HG03103 (cell line): ENCODE measurements at regions not wholly inside any gene's neighbourhood (a gene's known extent, or its start where the extent isn't known, plus 50 kb on each side); places are given as distances from the start of the nearest gene placed in this dataset.

Experiments used
- ATAC-seq: cut with Tn5 transposase; IDR thresholded peaks from one replicate; pipeline ENCODE4 v1.9.1; 2021; ENCODE audit warnings: low read depth; ENCODE audit not compliant: unreplicated experiment

DNA sequence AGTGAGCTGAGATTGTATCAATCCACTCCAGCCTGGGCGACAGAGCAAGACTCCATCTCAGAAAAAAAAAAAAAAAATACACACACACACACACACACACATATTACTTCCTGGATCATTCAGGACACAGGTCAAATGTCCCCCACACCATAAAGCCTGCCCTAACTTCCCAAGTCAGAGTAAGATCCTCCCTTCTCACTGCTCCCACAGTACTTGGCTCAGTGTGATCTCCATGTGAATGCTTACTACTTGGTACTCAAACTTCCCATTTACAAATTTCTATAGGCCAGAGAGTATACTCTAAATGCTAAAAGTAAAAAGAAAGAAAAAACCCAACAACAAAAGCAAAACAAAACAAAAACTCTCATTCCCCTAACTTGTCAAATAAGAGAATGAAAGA is 386.8 kb downstream of the SLITRK6 start:
- ATAC-seq, result no peak

DNA sequence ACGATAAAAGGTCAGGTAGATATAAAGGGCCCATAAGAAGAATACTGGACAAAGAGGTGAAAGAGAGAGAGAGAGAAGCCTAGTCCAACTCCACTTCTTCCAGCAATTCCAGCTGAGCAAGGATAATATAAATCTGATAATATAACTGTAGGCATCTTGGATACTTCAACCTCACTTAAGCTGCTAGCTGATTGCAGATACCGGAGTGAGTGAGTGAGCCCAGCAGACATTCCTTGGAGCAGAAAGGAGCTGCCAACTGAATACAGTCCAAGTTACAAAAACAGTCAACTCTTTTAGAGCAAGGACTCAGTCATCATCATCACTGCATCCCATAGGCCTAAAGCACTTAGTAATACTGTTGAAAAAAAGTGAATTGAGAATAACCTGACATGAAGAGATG is 387.6 kb downstream of the SLITRK6 start:
- no peak for ATAC-seq

DNA sequence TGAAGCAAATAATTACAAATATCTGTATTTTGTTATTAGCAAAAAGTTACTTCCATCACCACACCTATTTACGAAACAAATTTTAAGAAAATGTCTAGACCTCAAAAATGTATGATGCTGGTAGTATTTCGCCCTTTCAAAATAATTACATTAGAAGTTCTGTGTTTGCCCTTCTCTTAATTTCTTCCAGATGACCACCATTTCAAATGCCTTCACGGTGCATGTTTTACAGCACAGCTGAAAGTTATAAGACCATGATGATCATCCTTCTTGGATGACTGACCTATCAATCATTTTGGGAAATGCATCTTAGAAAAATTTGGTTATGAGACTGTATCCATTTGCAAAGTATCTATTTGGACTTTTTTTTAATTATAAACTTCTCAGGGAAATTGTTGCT is 390.8 kb downstream of the SLITRK6 start:
- ATAC-seq, result no peak

DNA sequence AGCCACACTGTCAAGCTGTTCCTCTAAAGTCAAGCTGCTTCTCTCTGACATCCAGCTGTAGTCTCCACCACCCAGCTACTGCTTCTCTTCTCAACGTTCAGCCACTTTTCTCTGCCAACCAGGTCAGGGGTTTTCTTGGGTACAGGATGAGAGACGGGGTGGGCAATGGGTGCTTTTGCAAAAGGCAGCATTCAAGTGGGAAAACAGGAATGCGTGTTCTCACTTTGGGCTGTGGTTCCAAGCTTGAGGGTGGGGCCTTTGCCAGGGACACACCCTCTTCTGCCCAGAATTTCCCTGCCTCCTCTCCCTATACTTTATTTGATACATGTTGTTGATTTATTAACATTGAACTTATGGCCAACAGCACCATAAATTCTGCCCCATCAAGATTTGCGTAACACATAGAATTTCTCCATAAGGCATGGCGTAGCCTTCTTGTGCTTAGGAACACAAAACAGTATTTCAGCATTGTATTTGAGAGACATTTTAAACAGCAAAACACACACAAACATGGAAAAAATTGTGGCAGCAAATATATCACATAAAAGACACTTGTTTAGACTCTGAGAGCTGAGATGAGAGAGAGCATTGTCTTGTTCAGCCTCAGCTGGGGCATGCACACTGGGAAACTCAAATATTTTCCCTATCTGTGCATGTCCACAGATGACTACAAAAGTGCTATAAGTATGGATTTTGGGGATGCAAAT is 392.8 kb downstream of the SLITRK6 start:
- no peak for ATAC-seq

DNA sequence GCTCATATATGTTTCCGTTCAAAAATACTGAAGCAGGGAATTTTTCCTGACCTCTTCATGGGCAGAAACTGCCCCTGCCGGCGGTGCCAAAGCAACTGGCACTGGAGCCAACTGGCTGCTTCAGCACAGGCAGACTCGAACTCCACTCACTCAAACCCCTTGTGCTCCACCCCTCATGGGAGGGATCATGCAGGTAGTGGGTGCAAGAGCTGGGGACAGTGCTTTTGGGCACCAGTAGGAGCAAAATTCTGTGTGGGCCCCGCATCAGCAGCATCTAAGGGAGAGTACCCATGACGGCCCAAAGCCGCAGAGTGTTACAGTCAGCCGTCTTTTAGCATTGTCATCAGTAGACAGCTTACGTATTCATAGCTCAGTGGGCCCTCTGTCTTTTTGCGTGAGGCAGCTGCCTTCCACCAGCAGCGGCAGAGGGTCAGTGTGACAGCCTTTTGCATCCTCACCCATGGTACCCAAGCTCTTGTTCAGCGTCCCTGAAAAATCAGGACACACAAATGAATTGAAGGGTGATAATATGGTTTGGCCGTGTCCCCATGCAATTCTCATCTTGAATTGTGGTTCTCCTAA is 393.8 kb downstream of the SLITRK6 start:
- no peak for ATAC-seq

DNA sequence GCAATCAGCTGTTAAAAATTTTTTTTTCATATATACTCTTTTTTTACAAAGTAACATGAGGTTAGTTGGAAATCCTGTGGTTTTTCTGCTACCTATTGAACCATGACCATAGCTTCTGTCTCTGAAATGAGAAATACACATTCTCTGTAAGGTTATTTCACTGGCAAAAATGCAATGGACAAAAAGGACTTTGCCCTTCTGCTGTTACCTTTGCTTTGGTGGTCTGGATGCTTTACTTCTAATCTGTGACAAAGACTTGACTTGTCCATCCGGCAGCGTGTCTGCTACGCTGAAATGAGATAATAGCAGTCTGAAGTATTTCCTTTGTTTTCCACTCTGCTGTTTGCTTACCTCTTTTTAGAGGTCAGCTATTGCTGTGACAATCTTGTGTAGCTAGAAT is 412.8 kb downstream of the SLITRK6 start:
- no peak for ATAC-seq

DNA sequence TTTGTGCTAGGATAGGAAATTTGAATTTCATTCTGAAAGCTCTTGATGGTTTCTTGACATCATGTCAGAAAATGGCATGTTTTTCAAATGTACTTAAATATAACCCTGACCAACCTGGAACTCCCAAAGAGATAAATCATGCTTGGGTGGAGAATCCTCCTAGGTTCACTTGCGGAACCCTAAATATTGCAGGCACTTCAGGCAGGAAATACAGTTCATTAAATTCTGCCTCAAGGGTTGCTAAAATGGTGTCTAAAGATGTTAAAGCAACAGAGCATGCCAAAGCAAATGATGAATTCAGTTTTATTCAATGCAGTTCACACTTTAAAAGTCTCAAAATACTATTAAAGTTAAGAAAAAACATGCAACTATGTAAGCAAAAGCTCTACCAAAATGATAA is 415.9 kb downstream of the SLITRK6 start:
- ATAC-seq, result no peak

DNA sequence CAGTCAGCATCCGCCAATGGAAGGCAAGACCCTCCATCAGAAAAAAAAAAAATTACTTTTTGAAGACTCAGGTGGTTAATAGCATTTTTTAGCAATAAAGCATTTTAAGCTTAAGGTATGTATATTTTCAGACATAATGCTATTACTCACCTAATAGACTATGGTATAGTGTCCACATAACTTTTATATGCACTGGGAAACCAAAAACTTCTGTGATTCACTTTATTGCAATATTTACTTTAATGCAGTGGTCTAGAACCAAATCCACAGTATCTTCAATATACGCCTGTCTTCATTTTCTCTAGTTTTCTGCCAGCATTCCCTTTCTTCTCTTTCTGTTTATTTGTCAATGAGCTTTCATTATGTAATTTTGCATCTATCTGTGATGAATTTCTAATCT is 418.1 kb downstream of the SLITRK6 start:
- no peak for ATAC-seq

DNA sequence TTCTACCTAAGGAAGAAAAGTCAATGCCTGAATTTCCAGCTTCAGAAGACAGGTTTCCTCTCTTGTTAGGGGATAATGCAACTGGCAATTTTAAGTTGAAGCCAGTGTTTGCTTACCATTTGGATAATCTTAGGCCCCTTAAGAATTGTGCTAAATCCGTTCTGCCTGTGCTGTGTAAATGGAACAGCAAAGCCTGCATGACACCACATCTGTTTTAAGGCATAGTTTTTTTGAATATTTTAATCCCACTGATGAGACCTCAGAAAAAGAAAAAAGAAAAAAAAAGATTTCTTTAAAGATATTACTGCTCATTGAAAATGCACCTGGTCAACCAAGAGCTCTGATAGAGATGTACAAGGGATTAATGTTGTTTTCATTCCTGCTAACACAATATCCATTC is 419.2 kb downstream of the SLITRK6 start:
- ATAC-seq, result no peak

DNA sequence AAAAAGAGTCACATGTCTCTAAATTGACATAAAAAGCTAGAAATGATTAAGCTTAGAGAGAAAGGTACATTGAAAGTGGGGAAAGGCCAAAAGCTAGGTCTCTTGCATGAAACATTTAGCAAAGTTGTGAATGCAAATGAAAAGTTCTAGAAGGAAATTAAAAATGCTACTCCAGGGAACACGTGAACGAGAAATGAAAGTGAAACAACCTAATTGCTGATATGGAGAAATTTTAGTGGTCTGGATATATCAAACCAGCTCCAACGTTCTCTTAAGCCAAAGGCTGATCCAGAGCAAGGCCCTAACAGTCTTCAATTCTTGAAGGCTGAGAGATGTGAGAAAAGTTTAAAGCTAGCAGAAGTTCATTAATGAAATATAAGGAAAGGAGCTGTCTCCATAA is 419.8 kb downstream of the SLITRK6 start:
- ATAC-seq, result no peak

DNA sequence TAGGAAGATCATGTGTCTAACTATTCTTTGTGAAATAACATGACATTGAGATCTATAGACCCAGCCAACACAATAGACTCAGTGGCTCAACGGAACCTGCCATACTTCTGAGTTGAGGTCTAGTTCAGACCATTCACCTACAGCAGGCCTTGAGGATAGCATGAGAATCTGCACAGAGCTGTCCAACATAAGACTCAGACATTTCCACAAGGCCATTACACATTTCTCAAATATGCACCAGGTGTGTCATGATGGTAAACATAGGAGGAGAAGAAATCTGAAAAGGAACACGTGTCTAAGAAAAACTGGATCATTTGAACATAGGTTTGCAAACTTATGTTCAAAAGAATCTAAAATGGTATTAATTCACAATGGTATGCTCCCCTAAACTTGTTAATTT is 421.4 kb downstream of the SLITRK6 start:
- ATAC-seq, result no peak

DNA sequence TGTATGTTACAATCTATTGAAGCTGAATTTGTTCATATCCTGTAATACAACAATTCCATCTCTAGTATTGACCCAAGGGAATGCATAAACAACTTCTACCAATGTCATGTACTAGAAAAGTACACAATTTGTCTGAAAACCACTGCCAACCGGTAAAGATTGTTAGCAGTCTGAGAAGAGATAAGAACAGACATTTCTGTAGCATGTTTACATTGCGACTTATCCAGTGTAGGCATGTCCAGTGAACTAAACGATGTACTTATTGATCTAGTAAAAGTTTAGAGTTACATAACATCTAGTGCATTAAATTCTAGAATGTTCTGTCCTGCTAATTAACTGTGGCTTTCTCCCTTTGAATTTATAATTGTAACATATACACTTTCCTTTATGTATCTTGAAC is 425.9 kb downstream of the SLITRK6 start:
- ATAC-seq, result no peak

DNA sequence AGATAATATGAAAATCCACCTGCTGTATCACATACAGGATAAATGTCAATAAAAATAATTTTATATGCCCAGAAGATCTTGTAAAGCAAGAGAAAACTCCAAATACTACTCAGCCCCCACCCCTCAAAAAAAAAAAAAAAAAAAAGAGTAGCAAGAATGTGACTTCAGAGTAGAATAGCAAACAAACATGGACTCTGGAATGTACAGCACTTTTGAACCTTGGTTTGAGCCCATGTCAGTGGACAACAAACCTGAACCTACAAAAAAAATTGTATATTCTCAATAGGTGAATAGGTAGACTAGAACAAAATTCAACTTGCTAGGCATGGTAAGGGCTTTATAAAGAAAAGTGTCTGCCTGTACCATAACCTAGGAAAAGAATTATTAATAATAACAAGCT is 428.0 kb downstream of the SLITRK6 start:
- ATAC-seq, result no peak

DNA sequence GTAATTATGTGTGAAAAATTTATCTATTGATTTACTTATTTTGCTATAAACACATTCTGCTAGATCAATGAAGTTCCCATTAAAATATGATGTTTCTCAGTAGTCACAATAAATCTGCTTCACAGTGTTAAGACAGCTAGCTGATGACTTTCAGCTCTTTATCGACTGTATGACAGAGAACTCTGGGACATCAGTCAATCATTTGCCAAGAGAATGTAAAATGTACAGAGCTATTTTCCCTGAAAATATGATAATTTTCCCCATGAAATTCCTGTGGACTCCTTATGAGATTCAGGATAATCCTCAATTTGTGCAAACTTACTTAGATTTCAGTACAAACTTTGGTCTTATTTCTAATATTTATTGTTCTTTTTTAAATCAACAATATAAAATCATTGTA is 430.5 kb downstream of the SLITRK6 start:
- ATAC-seq, result no peak

DNA sequence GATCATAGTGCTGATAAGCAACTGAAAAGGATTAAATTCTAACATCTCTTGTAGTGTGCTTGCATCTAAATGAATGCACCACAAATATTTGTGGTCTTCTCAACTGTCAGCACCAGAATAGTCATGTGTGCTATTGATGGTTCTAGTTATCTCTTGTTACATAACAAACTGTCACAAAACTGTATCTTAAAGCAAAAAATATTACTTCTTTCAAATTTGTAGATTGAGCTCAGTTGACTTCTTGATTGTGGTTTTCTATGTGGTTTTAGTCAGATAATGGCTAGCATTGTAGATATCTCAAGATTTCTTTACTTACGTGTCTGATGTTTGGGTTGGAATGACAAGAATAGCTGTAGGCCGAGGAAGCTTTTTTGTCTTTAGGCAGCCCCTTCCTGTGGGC is 431.3 kb downstream of the SLITRK6 start:
- no peak for ATAC-seq

DNA sequence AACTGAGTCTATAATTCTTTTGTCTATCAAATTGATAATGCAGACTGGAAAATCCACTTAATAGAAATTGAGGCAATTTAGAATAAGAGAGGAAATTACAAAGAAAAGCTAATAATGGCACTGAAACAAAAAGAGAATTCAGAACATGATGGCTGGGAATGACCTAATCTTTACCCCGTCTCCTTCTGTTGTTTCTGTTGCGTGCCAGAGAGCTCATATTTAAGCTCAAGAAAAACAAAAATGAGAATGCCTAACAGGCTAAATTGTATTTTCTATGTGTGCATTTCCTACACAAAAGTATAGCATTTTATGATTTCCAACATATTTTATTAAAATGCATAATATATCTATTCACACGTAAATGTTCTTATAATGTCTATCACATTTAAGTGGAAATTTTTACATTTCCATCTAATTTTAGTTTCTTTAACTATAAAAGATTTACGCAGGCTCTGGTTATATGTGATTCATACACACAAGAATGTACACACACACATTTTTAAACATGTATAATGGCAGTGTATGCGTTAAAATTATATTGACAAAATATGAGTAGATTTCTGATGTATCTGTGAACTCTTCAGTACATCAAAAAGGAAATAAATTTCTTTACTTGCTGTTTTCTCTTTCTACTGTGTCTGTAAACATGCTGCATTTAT is 432.3 kb downstream of the SLITRK6 start:
- no peak for ATAC-seq

DNA sequence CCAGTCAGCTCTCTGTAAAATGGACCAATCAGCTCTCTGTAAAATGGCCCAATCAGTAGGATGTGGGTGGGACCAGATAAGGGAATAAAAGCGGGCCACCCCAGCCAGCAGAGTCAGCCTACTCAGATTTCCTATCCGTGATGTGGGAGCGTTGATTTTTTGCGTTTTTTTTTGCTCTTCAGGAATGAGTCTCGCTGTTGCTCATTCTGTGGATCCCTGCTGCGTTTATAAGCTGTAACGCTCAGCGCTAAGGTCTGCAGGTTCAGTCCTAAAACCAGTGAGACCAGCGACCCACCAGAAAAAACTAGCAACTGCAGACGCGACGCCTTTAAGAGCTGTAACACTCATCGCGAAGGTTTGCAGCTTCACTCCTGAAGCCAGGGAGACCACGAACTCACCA is 435.7 kb downstream of the SLITRK6 start:
- no peak for ATAC-seq

DNA sequence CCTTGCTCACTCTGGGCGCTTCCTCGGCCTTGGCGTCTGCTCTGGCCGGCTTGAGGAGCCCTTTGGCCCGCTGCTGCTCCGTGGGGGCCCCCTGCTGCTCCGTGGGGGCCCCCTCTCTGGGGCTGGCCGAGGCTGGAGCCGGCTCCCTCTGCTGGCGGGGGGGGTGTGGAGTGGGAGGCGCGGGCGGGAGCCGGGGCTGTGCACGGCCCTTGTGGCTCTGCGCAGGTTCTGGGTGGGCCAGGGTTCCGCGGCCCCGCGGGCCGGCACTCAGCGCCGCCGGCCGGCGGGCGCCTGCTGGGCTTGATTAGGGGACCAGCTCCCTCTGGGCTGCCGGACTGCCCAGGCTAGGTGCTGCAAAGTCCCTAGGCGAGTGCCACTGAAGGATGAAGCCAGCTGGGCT is 436.2 kb downstream of the SLITRK6 start:
- no peak for ATAC-seq

DNA sequence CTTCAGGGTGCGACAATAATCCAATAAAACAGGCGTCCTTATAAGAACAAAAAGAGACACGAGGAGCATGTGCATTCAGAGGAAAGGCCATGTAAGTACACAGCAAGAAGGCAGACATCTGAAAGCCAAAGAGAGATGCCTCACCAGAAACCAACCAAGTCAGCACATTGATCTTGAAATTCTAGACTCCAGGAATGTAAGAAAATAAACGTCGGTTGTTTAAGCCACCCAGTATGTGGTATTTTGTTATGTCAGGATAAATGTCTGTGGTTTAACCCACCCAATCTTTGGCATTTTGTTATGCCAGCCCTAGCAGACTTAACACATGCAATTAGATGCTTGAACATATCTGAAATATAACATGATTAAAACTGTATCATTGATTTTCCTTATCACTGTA is 452.0 kb downstream of the SLITRK6 start:
- ATAC-seq, result no peak

DNA sequence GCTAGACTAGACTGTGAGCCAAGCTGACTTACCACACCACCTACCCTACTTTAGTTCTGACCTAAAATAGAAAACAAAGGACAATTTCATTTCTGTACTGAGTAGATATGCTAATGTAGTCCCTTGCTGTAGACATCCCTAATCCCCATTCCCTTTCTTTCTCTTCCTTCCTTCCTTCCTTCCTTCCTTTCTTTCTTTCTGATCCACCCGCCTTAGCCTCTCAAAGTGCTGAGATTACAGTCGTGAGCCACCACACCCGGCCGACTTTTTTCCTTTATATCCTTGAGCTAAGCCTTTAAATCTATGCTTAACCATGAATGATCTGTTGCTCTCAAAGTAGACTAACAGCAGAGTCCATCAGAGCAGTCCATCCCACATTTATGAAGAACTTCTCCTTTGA is 465.0 kb downstream of the SLITRK6 start:
- ATAC-seq, result no peak

DNA sequence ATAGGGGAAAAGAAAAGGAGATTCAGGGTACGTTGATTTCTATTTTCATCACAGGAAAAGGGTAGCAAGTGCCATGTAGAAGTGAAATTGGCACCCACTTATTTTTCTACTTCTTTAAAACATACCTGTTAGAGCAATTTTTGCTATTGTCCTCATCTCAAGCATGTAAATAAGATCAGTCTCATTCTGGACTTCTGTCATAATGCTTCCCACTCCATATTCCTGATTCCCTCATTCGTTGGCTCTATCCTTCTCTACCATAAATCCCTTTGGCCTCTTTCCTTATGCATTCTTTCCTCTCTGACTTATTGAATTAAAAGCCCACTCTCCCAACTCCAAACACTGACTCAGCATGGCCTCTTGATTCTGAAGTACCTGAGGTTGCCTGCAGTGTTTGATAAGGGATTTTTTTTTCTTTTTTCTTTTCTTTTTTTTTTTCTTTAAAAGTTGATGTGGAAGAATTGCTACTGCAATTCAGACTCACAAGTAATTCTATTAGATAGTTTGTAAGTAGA is 465.7 kb downstream of the SLITRK6 start:
- no peak for ATAC-seq

DNA sequence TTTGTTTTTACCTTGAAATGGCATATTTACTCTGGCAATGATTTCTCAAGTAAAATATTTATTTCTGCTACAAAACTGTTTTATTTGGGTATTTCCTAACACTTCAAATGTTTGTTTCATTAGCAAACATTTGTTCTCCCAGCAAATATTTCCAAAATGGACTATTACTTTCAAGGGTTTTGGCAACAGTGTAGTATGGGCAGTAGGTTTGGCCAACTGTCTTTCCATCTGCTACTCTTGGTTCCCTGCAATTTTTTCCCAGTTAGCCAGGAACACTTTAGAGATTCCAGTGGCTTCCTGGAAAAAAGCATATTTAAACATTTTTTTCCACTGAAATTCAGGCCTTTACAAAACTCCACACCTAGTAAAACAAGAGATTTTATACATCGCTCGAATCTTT is 466.6 kb downstream of the SLITRK6 start:
- ATAC-seq, result no peak
